ENCODE measurements at regions not wholly inside any gene's neighbourhood (a gene's known extent, or its start where the extent isn't known, plus 50 kb on each side); places are given as distances from the start of the nearest gene placed in this dataset.
A peak's percentile ranks its signal among the peaks of the same experiment; 100 is the strongest.

- Histone ChIP-seq H3K9me2 (replicated peaks; ENCODE audit: insufficient read depth) (no peaks in the 10 kb centered on the region), H3K4me3 (no peak overlapping the region), H3K27me3 (no peaks in the 10 kb centered on the region), H4K20me1 (ENCODE audit: insufficient read depth, poor library complexity, severe bottlenecking) (no peaks in the 10 kb centered on the region), H3K79me2 (no peaks in the 10 kb centered on the region), H3K4me1 (ENCODE audit: insufficient read depth) (peaks cover 14% of the 10 kb centered on the region), H3K27ac (no peak overlapping the region), H2AFZ (no peak overlapping the region), H3K9me3 (ENCODE audit: low read depth) (no peaks in the 10 kb centered on the region), H3K4me2 (no peak overlapping the region), H3K36me3 (replicated peaks; ENCODE audit: insufficient read depth, low read depth) (no peaks in the 10 kb centered on the region)
- TF ChIP-seq EZH2phosphoT487 (IDR thresholded peaks at IDR 0.05; ENCODE audit: low read depth, severe bottlenecking, unreplicated experiment) = no peak
- no peak for TF ChIP-seq EZH2 (IDR thresholded peaks at IDR 0.05; ENCODE audit: borderline replicate concordance)
- TF ChIP-seq CTCF (IDR thresholded peaks at IDR 0.05; ENCODE audit: poor library complexity) = no peak
- 73% methylated on average over 4 of the region's 4 CpGs for WGBS (ENCODE audit: low lambda C conversion rate, missing lambda C conversion rate)
- DNase-seq (ENCODE audit: low spot score) = no peak
Measured at GRCh38 chr2:128534688-128535392, 216.2 kb upstream of the HS6ST1 start.

GRCh38 chr2:128535953-128536352 lies 217.3 kb upstream of the HS6ST1 start:
- Histone ChIP-seq H3K9me3 (ENCODE audit: low read depth) (no peaks in the 10 kb centered on the region), H3K79me2 (no peaks in the 10 kb centered on the region), H3K27me3 (no peaks in the 10 kb centered on the region), H2AFZ (no peak overlapping the region), H3K36me3 (replicated peaks; ENCODE audit: insufficient read depth, low read depth) (no peaks in the 10 kb centered on the region), H3K27ac (no peak overlapping the region), H3K4me3 (no peak overlapping the region), H3K9me2 (replicated peaks; ENCODE audit: insufficient read depth) (no peaks in the 10 kb centered on the region), H4K20me1 (ENCODE audit: insufficient read depth, poor library complexity, severe bottlenecking) (no peaks in the 10 kb centered on the region), H3K4me2 (no peak overlapping the region), H3K4me1 (ENCODE audit: insufficient read depth) (peaks cover 14% of the 10 kb centered on the region)
- TF ChIP-seq EZH2 (IDR thresholded peaks at IDR 0.05; ENCODE audit: borderline replicate concordance) (no peak), CTCF (IDR thresholded peaks at IDR 0.05; ENCODE audit: poor library complexity) (no peak), EZH2phosphoT487 (IDR thresholded peaks at IDR 0.05; ENCODE audit: low read depth, severe bottlenecking, unreplicated experiment) (no peak)
- no peak for DNase-seq (ENCODE audit: low spot score)
- WGBS (ENCODE audit: low lambda C conversion rate, missing lambda C conversion rate) = 76% methylated on average over 8 of the region's 8 CpGs

- Histone ChIP-seq H3K27me3 (no peaks in the 10 kb centered on the region), H2AFZ (peak overlapping the region; percentile 28), H3K4me1 (ENCODE audit: insufficient read depth) (peaks cover 14% of the 10 kb centered on the region), H3K9me3 (ENCODE audit: low read depth) (no peaks in the 10 kb centered on the region), H4K20me1 (ENCODE audit: insufficient read depth, poor library complexity, severe bottlenecking) (no peaks in the 10 kb centered on the region), H3K36me3 (replicated peaks; ENCODE audit: insufficient read depth, low read depth) (no peaks in the 10 kb centered on the region), H3K9me2 (replicated peaks; ENCODE audit: insufficient read depth) (no peaks in the 10 kb centered on the region), H3K4me3 (no peak overlapping the region), H3K27ac (peak overlapping the region; percentile 79), H3K4me2 (no peak overlapping the region), H3K79me2 (no peaks in the 10 kb centered on the region)
- 55% methylated on average over 14 of the region's 14 CpGs for WGBS (ENCODE audit: low lambda C conversion rate, missing lambda C conversion rate)
- peak; percentile 66 for DNase-seq (ENCODE audit: low spot score)
- TF ChIP-seq EZH2 (IDR thresholded peaks at IDR 0.05; ENCODE audit: borderline replicate concordance) (no peak), CTCF (IDR thresholded peaks at IDR 0.05; ENCODE audit: poor library complexity) (no peak), EZH2phosphoT487 (IDR thresholded peaks at IDR 0.05; ENCODE audit: low read depth, severe bottlenecking, unreplicated experiment) (no peak)
Measured at GRCh38 chr2:128536925-128537620, 218.4 kb upstream of the HS6ST1 start.
